SK-N-SH treated with all-trans-retinoic acid at 6 μM for 48 hours (cell line): ENCODE measurements at regions not wholly inside any gene's neighbourhood (a gene's known extent, or its start where the extent isn't known, plus 50 kb on each side); places are given as distances from the start of the nearest gene placed in this dataset.

Experiments used
- ATAC-seq: fragments of 200-7000 bp; cut with Tn5 transposase; 3 replicates; pipeline ENCODE4 v1.9.1; 2020; ENCODE audit warnings: mild to moderate bottlenecking, moderate library complexity
- ARNTL ChIP-seq: fragments of 450-650 bp; formaldehyde crosslinking; IDR thresholded peaks from 2 replicates; pipeline ENCODE4 v1.5.0; 2020; ENCODE audit warnings: low read depth, mild to moderate bottlenecking, moderate library complexity, borderline replicate concordance
- BACH2 ChIP-seq: fragments of 250-450 bp; sonication (Bioruptor Pico); IDR thresholded peaks from 2 replicates; pipeline ENCODE4 v1.9.0; 2021; ENCODE audit warnings: mild to moderate bottlenecking, borderline replicate concordance
- ESRRG ChIP-seq: fragments of 250-450 bp; sonication (Bioruptor Pico); IDR thresholded peaks from 2 replicates; pipeline ENCODE4 v1.6.1; 2021; ENCODE audit warnings: mild to moderate bottlenecking
- GLIS3 ChIP-seq: fragments of 250-450 bp; sonication (Bioruptor Pico); IDR thresholded peaks from 2 replicates; pipeline ENCODE4 v1.5.0; 2020; ENCODE audit warnings: mild to moderate bottlenecking, moderate library complexity
- OSR1 ChIP-seq: fragments of 250-450 bp; sonication (Bioruptor Pico); IDR thresholded peaks from 2 replicates; pipeline ENCODE4 v1.8.0; 2022; ENCODE audit warnings: moderate library complexity, mild to moderate bottlenecking, inconsistent platforms
- PPARA ChIP-seq: fragments of 250-450 bp; sonication (Bioruptor Pico); IDR thresholded peaks from 2 replicates; pipeline ENCODE4 v1.5.0; 2020; ENCODE audit warnings: mild to moderate bottlenecking, borderline replicate concordance
- RARB ChIP-seq: fragments of 250-450 bp; sonication (Bioruptor Pico); IDR thresholded peaks from 2 replicates; pipeline ENCODE4 v1.8.0; 2021; ENCODE audit warnings: mild to moderate bottlenecking, moderate library complexity
- SNAI2 ChIP-seq: fragments of 250-450 bp; sonication (Bioruptor Pico); IDR thresholded peaks from 2 replicates; pipeline ENCODE4 v1.5.0; 2020; ENCODE audit warnings: mild to moderate bottlenecking, moderate library complexity
- TCF4 ChIP-seq: fragments of 250-450 bp; sonication (Bioruptor Pico); IDR thresholded peaks from 2 replicates; pipeline ENCODE4 v1.8.0; 2021; ENCODE audit warnings: mild to moderate bottlenecking, moderate library complexity, borderline replicate concordance
- TOX ChIP-seq: fragments of 250-450 bp; sonication (Bioruptor Pico); IDR thresholded peaks from 2 replicates; pipeline ENCODE4 v1.8.0; 2021; ENCODE audit warnings: mild to moderate bottlenecking, moderate library complexity, borderline replicate concordance
- ZC3H10 ChIP-seq: fragments of 250-450 bp; sonication (Bioruptor Pico); IDR thresholded peaks from 2 replicates; pipeline ENCODE4 v1.5.1; 2021; ENCODE audit warnings: mild to moderate bottlenecking, moderate library complexity
- ZFP3 ChIP-seq: fragments of 250-450 bp; sonication (Bioruptor Pico); IDR thresholded peaks from 2 replicates; pipeline ENCODE4 v1.5.0; 2020; ENCODE audit warnings: mild to moderate bottlenecking, moderate library complexity
- ZNF565 ChIP-seq: fragments of 450-650 bp; formaldehyde crosslinking; conservative IDR thresholded peaks from 2 replicates; pipeline ENCODE4 v1.5.0; 2020; ENCODE audit warnings: low read depth, mild to moderate bottlenecking, moderate library complexity
- ZNF8 ChIP-seq: fragments of 450-650 bp; formaldehyde crosslinking; IDR thresholded peaks from 2 replicates; pipeline ENCODE4 v1.5.0; 2020; ENCODE audit warnings: mild to moderate bottlenecking, moderate library complexity
- TF ChIP-seq, protein P1 (sequence below): fragments of 250-450 bp; sonication (Bioruptor Pico); IDR thresholded peaks from 2 replicates; pipeline ENCODE4 v1.5.1; 2020; ENCODE audit warnings: low read depth, mild to moderate bottlenecking, moderate library complexity
- TF ChIP-seq, protein P2 (sequence below): fragments of 250-450 bp; sonication (Bioruptor Pico); IDR thresholded peaks from 2 replicates; pipeline ENCODE4 v1.8.0; 2020; ENCODE audit warnings: mild to moderate bottlenecking, moderate library complexity, borderline replicate concordance
- TF ChIP-seq, protein P3 (sequence below): fragments of 250-450 bp; sonication (Bioruptor Pico); IDR thresholded peaks from 2 replicates; pipeline ENCODE4 v1.5.0; 2020; ENCODE audit warnings: mild to moderate bottlenecking, moderate library complexity
- TF ChIP-seq, protein P4 (sequence below): fragments of 250-450 bp; sonication (Bioruptor Pico); IDR thresholded peaks from 2 replicates; pipeline ENCODE4 v1.8.0; 2021; ENCODE audit warnings: low read depth, mild to moderate bottlenecking, moderate library complexity, borderline replicate concordance

DNA sequence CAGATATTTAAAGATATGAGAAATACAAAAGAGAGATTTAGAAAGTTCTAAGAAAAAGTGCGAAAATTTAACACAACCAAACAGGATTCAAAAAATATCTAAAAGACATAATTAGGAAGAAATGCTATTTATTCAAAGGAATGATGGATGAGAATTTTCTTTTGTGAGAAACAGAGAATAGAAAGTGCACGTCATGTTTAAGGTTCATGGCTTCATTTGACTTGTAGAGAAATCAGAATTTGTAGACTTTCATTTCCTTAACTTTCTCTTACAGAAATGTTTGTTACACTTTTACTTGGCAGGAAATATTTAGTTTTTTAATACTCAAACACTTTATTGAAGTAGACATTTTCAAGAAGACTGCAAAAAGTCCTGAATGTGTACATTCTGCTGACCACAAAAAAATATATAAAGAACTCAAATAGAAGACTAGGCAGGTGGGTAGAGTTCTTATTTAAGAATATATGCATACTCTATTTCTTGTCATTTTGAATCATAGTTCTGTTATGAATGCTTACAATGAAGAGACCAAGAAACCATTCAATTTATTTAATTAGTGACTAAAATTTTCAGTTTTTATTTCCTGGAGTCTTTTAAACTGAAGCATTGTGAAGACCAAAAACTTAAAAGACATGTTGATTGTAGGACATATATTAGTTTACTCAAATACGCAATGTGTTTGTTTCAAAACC, 710.5 kb upstream of the HS3ST5 start:
- no peak for ATAC-seq
- TF ChIP-seq, protein P1, sequence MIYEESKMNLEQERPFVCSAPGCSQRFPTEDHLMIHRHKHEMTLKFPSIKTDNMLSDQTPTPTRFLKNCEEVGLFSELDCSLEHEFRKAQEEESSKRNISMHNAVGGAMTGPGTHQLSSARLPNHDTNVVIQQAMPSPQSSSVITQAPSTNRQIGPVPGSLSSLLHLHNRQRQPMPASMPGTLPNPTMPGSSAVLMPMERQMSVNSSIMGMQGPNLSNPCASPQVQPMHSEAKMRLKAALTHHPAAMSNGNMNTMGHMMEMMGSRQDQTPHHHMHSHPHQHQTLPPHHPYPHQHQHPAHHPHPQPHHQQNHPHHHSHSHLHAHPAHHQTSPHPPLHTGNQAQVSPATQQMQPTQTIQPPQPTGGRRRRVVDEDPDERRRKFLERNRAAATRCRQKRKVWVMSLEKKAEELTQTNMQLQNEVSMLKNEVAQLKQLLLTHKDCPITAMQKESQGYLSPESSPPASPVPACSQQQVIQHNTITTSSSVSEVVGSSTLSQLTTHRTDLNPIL (CRISPR knock-in tag) = no peak
- TF ChIP-seq ZNF565 (CRISPR knock-in tag) (no peak), TOX (no peak), BACH2 (CRISPR knock-in tag) (no peak), ARNTL (no peak), SNAI2 (CRISPR knock-in tag) (no peak), ZC3H10 (CRISPR knock-in tag) (no peak), TCF4 (CRISPR knock-in tag) (no peak), GLIS3 (CRISPR knock-in tag) (no peak), ZFP3 (CRISPR knock-in tag) (no peak)
- TF ChIP-seq, protein P2, sequence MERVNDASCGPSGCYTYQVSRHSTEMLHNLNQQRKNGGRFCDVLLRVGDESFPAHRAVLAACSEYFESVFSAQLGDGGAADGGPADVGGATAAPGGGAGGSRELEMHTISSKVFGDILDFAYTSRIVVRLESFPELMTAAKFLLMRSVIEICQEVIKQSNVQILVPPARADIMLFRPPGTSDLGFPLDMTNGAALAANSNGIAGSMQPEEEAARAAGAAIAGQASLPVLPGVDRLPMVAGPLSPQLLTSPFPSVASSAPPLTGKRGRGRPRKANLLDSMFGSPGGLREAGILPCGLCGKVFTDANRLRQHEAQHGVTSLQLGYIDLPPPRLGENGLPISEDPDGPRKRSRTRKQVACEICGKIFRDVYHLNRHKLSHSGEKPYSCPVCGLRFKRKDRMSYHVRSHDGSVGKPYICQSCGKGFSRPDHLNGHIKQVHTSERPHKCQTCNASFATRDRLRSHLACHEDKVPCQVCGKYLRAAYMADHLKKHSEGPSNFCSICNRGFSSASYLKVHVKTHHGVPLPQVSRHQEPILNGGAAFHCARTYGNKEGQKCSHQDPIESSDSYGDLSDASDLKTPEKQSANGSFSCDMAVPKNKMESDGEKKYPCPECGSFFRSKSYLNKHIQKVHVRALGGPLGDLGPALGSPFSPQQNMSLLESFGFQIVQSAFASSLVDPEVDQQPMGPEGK (CRISPR knock-in tag) = no peak
- TF ChIP-seq, protein P3, sequence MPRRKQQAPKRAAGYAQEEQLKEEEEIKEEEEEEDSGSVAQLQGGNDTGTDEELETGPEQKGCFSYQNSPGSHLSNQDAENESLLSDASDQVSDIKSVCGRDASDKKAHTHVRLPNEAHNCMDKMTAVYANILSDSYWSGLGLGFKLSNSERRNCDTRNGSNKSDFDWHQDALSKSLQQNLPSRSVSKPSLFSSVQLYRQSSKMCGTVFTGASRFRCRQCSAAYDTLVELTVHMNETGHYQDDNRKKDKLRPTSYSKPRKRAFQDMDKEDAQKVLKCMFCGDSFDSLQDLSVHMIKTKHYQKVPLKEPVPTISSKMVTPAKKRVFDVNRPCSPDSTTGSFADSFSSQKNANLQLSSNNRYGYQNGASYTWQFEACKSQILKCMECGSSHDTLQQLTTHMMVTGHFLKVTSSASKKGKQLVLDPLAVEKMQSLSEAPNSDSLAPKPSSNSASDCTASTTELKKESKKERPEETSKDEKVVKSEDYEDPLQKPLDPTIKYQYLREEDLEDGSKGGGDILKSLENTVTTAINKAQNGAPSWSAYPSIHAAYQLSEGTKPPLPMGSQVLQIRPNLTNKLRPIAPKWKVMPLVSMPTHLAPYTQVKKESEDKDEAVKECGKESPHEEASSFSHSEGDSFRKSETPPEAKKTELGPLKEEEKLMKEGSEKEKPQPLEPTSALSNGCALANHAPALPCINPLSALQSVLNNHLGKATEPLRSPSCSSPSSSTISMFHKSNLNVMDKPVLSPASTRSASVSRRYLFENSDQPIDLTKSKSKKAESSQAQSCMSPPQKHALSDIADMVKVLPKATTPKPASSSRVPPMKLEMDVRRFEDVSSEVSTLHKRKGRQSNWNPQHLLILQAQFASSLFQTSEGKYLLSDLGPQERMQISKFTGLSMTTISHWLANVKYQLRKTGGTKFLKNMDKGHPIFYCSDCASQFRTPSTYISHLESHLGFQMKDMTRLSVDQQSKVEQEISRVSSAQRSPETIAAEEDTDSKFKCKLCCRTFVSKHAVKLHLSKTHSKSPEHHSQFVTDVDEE (CRISPR knock-in tag) = no peak

DNA sequence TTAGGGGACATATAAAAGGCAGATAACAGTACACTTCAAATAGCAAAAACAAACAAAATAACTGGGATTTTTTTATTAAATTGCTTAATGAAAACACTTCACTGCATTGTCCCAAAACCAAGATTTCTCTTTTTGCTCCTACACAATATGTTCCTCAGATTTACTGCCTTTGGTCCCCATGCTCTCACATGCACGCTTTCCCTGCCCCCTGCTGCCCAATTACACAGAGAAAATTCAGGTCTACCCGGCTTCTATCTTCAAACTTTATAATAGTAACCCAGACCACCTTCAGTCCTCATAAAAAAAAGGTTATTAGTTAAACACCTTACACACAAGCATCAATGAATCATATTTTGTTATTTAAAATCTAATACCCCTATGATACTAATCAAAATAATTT, 673.8 kb upstream of the HS3ST5 start:
- no peak for ATAC-seq
- TF ChIP-seq OSR1 = no peak
- TF ChIP-seq ZNF8 = no peak
- no peak for TF ChIP-seq BACH2 (CRISPR knock-in tag)
- TF ChIP-seq ZNF565 (CRISPR knock-in tag) = no peak
- TF ChIP-seq, protein P4, sequence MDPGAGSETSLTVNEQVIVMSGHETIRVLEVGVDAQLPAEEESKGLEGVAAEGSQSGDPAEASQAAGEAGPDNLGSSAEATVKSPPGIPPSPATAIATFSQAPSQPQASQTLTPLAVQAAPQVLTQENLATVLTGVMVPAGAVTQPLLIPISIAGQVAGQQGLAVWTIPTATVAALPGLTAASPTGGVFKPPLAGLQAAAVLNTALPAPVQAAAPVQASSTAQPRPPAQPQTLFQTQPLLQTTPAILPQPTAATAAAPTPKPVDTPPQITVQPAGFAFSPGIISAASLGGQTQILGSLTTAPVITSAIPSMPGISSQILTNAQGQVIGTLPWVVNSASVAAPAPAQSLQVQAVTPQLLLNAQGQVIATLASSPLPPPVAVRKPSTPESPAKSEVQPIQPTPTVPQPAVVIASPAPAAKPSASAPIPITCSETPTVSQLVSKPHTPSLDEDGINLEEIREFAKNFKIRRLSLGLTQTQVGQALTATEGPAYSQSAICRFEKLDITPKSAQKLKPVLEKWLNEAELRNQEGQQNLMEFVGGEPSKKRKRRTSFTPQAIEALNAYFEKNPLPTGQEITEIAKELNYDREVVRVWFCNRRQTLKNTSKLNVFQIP (CRISPR knock-in tag) = no peak
- TF ChIP-seq ESRRG (CRISPR knock-in tag) = no peak
- TF ChIP-seq, protein P3 (CRISPR knock-in tag) = no peak
- TF ChIP-seq, protein P1 (CRISPR knock-in tag) = no peak
- TF ChIP-seq PPARA = no peak
- no peak for TF ChIP-seq RARB (CRISPR knock-in tag)
- TF ChIP-seq, protein P2 (CRISPR knock-in tag) = no peak
- TF ChIP-seq GLIS3 (CRISPR knock-in tag) = no peak
- TF ChIP-seq TCF4 (CRISPR knock-in tag) = no peak
- TF ChIP-seq TOX = no peak
- TF ChIP-seq ZFP3 (CRISPR knock-in tag) = no peak
